Hippocampal formation (tissue), 2 donors: ENCODE measurements at regions not wholly inside any gene's neighbourhood (a gene's known extent, or its start where the extent isn't known, plus 50 kb on each side); places are given as distances from the start of the nearest gene placed in this dataset.
"Not testable (repeated sequence)": the region's sequence is repeated elsewhere in the genome, so short reads cannot be mapped to it uniquely, and the experiment has no call there.

Experiments used
- DNase-seq, 2 donors: peaks; one replicate each; lab custom pipeline; 2025; lab: John Stamatoyannopoulos, UW

DNA sequence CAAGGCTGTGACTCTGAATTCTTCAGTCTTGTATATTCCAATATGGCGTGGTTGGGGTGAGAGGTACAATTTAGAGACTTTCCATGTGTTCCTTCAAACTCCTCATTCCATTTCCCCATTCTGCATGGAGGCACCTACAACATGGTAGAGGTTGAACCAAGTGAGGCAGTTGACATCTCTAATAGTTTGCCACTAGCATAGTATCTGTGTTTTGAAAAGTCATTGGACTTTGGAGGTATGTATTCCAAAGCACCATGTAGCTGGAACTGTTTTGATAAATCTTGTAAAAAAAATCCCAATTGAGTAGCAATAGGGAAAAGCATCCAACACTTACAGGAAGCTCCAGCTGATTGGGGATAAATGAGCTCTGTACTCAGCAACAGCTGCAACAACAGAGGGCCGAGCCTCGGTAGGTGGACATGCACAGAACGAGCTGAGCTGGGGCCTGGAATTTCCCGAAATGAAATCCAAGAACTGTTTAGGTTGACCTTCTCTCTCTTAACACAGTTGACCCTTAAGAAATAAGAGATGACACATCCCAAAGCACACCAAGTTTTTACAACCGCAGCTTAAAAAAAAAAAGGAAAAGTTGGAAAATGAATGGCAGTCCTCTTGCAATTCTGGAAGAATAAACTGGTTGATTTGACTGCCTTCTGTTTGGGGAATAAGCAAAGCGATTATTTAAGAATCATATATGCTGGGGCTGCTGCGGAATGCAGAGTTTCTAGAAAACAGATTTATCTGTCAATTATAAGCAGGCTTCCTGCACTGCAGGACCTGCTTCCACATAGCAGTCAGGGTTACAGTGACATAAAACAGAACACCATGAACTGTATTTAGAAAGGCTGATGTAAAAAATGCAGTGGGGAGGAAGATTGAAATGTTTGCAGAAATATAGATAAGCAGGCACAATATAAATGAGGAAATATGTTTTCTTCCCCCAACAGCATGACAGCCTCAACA, 194.6 kb upstream of the KRR1 start:
- DNase-seq: no peak

DNA sequence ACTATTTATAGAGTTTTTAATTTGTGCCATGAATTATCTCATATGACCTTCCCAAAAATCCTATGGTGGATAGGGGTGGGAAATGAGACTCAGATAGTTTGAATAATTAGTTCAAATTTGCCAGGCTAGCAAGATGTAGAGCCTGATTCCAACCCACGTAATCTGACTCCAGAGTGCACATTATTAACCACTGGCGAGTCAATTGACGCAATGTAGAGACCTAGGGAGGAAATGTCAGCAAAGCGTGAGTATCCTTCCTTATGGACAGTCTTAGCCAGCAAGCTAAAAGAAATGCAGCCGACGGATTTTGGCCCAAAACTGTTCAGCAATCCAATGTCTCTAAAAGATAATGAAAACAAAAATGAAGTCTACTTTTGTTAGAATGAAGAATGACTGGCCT, 193.3 kb upstream of the KRR1 start:
- DNase-seq: no peak

DNA sequence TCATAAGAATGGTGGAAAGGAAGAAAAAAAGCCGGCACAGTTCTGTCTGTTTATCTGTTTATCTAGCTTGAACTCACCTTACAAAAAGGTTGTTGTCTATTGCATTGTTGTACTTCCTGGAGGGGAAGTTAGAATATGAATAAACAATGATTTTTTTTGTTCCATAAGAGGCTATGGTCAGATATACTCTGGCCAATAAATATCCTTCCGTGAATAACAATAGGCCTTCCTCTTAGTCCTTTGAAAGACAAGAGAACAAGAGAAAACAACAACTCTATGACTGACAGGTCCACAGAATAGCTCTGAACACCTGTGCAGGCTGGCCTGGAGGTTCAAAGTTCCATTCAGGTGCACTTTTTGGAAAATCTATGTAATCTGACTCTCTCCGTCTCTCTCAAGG, 192.8 kb upstream of the KRR1 start:
- no peak for DNase-seq

DNA sequence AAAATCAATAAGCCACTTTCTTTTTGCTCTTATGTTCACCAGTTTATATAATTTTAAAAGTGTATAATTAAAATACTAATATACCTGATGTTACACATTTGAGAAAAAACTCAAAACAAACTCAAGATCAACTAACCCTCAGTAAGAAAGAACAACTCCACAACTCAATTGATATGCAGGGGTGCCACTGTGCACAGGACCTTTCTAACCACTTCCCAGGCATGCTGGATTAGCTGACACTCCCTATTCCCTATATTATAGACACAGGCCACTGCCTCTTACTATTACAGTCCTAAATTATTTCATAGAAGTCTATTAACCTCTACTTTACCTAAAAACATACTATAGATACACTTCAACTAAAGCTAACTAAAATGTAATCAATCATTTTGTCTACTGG, 191.7 kb upstream of the KRR1 start:
- DNase-seq: no peak

DNA sequence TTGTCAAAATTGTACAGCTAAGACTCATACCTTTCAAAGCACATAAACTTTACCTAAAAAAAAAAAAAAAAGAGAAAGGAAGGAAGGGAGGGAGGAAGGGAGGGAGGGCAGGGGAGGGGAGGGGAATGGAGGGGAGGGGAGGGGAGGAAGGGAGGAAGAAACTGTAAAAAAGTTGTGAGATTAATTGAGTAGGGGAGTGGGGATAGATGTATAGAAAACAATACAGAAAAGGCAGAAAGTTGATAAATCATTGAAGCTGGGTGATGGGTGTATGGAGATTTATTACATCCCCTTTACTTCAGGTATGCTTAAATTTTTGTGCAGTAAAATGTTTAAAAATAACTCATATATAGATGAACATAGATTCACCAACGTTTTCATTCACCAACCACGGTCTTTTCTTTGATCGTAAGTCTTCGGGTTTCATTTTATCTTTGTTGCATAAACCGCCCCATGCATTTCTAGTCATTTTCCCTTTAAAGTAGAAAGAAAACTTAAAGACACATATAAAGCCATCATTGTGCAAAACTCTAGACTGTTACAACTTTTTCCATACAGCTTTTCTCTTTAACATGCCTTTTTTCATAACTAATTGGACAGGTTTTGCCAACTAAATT, 191.2 kb upstream of the KRR1 start:
- no peak for DNase-seq

DNA sequence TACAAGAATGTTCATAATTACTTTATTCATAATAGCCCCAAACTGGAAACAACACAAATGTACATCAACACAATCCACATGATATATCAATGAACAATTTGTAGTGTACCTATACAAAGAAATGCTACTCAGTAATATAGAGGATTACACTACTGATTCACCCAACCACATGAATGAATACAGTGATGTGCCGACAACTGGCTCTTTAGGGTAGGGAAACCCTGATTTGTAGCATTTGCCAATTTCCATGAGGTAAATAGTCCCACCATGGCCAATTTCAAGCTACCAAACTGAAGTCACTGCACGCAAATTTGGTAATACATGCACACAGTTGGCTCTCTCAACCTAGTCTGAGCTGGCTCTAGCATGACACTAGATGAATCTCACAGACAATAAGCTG, 190.4 kb upstream of the KRR1 start:
- DNase-seq: no peak

DNA sequence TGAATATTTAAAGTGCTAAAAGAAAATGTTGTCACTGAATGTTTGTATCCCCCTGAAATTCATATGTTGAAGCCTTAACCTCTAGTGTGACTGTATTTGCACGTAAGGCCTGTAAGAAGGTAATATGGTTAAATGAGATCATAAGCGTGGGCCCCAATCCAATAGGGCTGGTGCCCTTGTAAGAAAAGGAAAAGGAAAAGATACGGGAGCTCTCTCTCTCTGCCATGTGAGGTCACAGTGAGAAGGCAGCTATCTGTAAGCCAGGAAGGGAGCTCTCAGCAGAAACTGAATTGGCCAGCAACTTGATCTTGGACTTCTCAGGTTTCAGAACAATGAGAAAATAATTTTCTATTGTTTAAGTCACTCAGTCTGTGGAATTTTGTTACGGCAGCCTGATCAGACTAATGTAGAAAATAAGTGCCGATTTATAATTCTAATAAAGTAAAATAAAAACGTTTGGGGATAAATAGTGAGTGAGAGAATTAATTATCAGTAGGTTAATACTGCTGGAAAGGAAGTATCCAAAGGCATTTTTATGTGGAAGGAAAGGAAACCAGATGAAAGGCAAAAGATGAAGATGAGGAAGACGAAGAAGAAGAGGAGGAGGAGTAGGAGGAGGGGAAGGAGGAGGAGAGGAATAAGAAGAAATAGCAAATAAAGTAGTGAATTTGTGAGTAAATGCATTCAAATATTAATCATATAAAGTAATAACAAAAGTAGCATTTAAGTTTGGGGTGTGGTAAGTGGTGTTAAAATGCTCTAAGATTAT, 188.5 kb upstream of the KRR1 start:
- no peak for DNase-seq

DNA sequence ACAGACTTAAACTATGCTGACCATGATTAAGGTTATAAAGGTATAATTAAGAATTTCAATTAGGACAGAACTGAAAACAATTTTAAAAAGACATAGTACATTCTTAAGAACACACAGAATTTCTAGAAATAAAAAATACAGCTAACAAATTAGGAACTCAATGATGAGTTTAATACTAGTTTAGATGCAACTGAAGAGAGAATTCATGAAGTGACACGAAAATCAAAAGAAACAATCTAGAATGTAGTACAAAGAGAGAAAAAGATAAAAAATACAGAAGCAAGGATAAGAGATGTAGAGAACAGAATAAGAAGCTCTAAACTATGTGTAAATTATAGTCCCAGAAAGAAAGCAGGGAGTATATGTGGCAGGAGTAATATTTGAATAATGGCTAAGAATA, 187.8 kb upstream of the KRR1 start:
- no peak for DNase-seq

DNA sequence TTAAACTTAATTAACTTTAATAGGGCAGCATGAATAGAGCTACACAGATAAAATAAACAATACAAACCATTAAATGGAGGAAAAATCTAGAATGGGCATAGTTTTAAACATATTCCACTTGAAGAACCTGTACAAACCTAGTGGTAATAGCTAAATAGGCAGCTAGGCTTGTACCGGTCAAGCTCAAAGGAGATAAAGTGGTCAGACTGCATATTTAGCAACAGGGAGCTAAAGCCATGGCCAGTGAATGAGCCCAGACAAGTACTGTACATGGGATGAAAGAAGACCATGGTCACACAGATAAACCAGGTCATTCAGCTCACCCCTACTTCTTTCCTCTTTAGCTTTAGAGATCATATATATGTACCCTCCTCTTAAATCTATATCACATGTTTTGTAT, 186.6 kb upstream of the KRR1 start:
- DNase-seq: no peak

DNA sequence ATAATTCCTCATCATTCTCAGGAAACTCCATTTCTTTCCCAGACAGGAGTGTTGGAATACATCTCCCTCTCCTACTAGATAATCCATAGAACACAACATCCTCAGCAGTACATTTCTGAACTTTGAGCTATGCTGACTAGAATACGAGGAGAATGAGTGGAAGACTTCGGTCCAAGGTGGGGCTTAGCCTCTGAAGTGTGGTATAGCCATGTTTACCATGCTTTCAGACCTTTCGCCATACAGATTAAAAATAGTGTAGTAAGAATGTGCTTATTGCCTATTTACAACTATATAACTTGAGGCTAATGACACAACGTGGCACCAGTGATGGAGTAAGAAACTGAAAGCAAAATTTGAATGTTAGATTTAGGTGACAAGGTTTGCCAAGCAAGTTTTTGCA, 184.5 kb upstream of the KRR1 start:
- DNase-seq: no peak

DNA sequence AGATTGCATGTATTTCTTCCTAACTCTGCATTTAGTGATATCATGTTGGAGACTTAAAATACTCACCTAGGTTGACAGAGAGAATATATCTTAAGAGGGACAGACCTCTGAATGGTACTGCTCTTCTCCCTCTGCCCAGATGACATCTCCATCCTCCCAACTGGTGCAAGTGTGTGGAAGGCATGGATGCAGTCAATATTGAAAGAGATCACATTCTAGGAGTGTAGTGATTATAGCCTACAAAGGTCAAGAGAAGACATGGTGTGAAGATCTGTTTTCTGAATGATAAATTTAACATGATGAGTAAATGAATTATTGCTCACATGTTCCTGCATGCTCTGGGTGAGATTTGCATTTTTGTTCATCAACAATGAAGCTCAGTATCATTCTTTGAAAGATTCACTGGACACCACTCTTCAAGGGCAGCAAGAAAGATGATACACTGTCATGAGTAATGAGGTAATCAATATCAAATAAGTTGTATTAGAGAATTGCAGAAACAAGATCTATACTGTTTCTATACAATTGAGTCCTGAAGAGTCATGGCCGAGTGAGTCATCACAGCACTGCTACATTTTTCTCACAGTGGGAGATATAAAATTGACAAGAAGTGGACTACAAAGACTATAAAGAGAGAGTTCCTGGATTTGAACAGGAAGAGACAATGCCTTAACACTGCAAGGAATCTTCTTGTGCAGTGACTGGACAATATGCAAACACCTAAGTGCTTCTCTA, 183.3 kb upstream of the KRR1 start:
- DNase-seq: no peak

DNA sequence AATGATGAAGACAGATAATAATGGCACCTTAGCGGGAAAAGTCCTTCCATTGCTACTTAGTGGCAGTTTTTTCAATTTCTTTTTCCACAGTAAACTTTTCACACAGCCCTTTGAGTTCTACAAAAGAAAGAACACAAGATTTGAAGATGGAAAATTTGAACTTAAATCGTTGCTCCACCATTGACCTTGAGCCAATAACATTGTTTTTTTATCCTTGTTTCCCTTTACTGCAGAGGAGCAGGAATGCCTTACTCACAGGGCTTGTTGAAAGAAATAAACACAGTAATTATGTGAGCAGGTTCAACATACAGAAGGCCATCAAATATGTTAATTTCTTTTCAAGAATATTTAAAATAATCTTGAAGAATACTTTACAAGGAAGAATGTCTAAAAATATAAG, 181.5 kb upstream of the KRR1 start:
- no peak for DNase-seq

DNA sequence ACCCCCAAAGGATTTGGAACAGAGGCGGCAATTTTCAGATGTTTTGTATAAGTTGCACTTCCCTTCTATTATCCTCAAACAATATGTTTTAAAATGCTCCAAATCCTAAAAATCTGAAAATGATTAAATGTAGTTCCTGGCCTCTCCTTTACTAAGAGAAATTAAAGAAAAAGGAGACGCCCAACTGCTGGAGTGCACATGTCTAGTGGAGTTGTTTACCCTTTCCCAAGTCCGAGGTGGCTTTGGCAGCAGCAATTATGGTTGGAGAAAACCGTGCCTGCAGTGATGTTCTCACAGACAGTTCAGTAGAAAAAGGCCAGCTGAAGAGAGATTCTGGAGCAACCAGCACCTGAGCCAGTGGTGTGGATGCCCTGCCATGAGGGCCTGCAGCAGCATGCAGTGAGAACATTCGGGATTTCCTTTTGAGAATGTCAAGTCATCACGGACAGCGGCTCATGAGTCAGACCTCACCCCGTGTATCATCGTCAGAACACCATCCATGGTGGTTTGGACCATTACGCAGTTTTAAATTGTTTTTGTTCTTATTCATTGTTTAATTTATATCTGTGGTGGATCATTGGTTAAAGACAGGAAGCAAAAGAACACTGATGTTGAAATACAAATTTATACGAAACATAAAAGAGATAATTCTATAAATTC, 179.0 kb upstream of the KRR1 start:
- DNase-seq: no peak

DNA sequence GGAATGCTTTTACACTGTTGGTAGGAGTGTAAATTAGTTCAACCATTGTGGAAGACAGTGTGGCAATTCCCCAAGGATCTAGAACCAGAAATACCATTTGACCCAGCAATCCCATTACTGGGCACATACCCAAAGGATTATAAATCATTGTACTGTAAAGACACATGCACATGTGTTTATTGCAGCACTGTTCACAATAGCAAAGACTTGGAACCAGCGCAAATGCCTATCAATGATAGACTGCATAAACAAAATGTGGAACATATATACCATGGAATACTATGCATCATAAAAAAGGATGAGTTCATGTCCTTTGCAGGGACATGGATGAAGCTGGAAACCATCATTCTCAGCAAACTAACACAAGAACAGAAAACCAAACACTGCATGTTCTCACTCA, 174.8 kb upstream of the KRR1 start:
- DNase-seq: not testable (repeated sequence)

DNA sequence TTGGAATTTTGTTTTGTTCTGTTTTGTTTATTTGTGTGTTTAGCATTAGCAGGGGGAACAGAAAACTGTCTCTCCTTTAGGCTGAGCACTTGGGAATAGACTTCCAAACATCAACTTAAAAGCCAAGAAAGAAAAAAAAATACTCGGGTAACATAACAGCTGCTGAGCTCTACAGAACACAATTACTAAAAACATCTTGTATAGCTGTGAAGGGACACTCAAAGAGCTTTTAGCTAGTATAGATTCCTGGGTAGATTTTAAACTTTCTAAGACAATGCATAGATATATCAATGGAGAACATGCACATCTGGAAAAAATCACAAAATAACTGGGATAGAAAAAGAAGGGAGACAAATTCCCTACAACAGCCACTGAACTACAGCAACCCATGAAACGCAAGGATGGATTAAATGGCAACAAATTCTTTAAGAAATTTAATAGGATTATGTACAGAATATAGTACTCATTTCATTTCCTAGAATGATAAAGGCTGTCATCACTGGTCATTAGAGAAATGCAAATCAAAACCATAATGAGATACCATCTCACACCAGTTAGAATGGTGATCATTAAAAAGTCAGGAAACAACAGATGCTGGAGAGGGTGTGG, 174.3 kb upstream of the KRR1 start:
- DNase-seq: no peak

DNA sequence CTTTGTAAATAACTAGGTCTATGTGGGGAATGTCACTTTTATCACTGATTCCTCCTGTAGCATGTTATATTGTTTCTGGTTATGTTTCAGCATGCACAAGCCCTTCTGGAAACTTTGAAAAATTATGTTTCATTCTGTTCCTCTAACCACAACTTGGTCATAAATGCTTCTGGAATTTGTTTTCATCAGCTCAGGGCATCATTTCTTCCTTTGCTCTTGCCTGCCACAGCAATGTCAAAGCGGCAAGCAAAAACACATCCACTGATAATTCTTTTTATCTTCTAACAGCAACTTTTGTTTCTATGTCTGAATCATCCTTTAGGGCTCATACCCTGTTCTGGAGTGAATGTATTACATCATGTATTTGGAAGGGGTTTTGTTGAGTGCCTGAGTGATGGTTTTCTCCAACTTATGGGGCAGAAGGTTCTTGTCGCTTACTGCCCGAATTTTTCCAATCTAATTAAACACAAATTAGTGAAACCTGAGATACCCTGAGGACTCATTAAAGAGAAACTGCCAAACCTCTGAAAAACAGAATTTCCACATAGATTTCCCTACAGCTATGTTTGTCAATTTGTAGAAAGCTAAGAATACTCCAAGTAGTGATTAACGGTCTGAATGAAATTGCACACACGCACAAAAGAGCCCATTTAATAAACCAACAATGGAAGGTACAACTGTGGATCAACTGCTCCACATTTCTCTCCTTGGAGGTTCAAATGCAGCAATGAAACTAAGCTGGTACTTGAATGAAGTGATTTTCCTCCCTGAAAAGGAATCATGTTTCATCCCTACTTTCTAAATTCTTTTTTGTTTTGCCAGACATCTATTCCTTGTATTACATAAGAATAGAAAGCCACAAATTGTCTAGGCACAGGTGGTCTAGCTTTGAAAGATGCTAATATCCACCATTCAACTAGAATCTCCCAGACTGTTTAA, 173.5 kb upstream of the KRR1 start:
- DNase-seq: no peak

DNA sequence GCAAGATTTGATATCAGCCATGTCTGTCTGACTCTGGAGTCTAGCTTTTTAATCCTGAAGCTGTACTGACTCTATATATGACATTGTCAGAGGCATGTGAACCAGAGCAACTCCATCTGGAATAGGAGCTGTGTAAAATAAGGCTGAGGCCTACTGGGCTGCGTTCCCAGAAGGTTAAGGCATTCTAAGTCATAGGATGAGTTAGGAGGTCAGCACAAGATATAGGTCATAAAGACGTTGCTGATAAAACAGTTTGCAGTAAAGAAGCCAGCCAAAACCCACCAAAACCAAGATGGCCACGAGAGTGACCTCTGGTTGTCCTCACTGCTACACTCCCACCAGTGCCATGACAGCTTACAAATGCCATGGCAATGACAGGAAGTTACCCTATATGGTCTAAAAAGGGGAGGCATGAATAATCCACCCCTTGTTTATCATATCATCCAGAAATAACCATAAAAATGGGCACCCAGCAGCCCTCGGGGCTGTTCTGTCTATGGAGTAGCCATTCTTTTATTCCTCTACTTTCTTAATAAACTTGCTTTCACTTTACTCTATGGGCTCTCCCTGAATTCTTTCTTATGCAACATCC, 172.7 kb upstream of the KRR1 start:
- not testable (repeated sequence) for DNase-seq

DNA sequence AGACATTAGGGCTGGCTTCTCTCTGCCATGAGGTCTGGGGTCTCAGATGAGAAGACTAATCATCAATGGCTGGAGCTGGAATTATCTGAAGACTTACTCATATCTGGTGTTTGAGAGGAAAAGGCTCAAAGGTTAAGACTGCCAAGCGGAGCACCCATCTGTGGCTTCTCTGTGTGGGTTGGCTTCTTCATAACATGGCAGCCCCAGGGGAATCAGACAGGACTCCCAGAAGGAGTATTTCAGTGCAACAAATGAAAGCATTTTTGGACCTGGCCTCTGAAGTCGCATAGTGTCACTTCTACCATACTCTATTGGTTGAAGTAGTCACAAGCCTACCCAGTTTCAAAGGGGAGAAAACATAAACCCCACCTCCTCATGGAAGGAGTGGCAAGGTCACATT, 171.8 kb upstream of the KRR1 start:
- no peak for DNase-seq

DNA sequence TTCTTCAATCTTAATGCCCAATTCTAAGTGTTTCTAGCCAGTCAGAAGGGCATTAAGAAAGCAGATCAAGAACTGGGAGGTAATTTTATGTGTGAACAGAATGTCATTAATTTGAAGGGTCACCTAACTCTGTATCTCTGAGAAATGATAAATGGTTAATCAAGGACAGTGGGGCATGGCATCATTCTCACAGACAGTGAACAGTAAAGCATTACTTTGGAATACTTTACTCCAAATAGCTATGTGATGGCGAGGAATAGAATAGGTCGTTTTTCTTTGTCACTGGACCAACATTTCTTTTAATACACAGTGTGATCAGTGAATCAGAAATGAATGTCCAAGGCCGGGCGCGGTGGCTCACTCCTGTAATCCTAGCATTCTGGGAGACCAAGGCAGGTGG, 166.1 kb upstream of the KRR1 start:
- no peak for DNase-seq

DNA sequence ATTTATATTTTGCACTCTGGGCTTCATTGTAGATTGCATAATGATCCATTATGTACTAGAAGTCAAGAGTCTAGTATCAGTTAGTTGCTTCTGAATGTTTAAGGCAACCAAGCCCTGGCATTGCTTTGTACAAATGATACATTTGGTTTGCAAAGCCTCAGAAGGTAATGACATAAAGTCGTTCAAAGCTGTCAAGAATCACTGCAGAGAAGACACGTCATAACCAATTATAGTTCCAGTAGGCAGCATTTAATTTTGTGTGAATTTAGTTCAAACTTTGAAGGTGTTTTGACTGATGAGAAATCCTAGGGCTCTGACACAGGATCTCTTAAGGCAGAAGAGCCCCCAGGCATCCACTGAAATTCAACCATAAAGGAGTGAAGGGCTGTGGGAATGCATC, 163.0 kb upstream of the KRR1 start:
- DNase-seq: no peak
